ENCODE measurements at regions not wholly inside any gene's neighbourhood (a gene's known extent, or its start where the extent isn't known, plus 50 kb on each side); places are given as distances from the start of the nearest gene placed in this dataset.

- DNase-seq (ENCODE audit: low read depth, low spot score), result no peak
- intact Hi-C loops (cut with micrococcal nuclease), result no loop called here
- Histone ChIP-seq H4K20me1 (replicated peaks; ENCODE audit: control insufficient read depth, extremely low read depth, insufficient read depth, low read length) (no peaks in the 10 kb centered on the region), H3K27me3 (ENCODE audit: control insufficient read depth in 2 of 2, insufficient read depth in 2 of 2, low read length in 2 of 2) (peaks cover 32 to 35% of the 10 kb centered on the region in 2 experiments), H3K27ac (ENCODE audit: insufficient read depth, low read depth, low read length) (no peak overlapping the region), H3K9me1 (replicated peaks; ENCODE audit: control insufficient read depth, extremely low read depth, insufficient read depth, low read length) (no peaks in the 10 kb centered on the region), H3K9me3 (replicated peaks; ENCODE audit: control insufficient read depth, insufficient read depth, low read length) (no peaks in the 10 kb centered on the region), H3K4me3 (replicated peaks in 1 of 3; ENCODE audit: insufficient read depth in 1 of 3, low read depth in 1 of 3, low read length in 3 of 3) (no peak overlapping the region), H3K36me3 (ENCODE audit: control insufficient read depth in 2 of 2, extremely low read depth in 1 of 2, insufficient read depth in 2 of 2, low read length in 2 of 2) (no peaks in the 10 kb centered on the region), H3K9ac (replicated peaks; ENCODE audit: extremely low read depth, insufficient read depth, low read length) (no peak overlapping the region), H3K79me2 (ENCODE audit: control insufficient read depth, insufficient read depth, low read length) (no peaks in the 10 kb centered on the region), H3K4me2 (ENCODE audit: insufficient read depth, low read length) (no peak overlapping the region), H2AFZ (ENCODE audit: low read depth, low read length) (no peak overlapping the region), H3K4me1 (ENCODE audit: control insufficient read depth, extremely low read depth, insufficient read depth, low read length) (no peaks in the 10 kb centered on the region)
- TF ChIP-seq GATA2 (IDR thresholded peaks at IDR 0.05; ENCODE audit: insufficient read depth, insufficient read length, low read depth, low read length) (no peak), MYC (IDR thresholded peaks at IDR 0.05; ENCODE audit: low read depth, low read length) (no peak), EZH2 (IDR thresholded peaks at IDR 0.05; ENCODE audit: borderline replicate concordance, low read depth, low read length, severe bottlenecking) (no peak), MAX (IDR thresholded peaks at IDR 0.05; ENCODE audit: insufficient read depth, insufficient read length) (no peak), CTCF (IDR thresholded peaks at IDR 0.05; ENCODE audit: extremely low read depth in 1 of 2, insufficient read depth in 1 of 2, low read depth in 1 of 2, low read length in 2 of 2) (no peak), JUN (IDR thresholded peaks at IDR 0.05; ENCODE audit: borderline replicate concordance, insufficient read depth, insufficient read length, low read depth) (no peak), POLR2AphosphoS5 (IDR thresholded peaks at IDR 0.05; ENCODE audit: insufficient read depth, low read depth, low read length) (no peak), POLR2A (IDR thresholded peaks at IDR 0.05; ENCODE audit: low read depth, low read length) (no peak), FOS (IDR thresholded peaks at IDR 0.05; ENCODE audit: borderline replicate concordance, insufficient read depth, low read length) (no peak)
- POLR2A ChIA-PET, result no interaction called here
- no TSS peak for BruUV-seq (replicated peaks)
- CTCF ChIA-PET, result no interaction called here
- dilution Hi-C loops (cut with MboI; ENCODE audit: extremely low pct_ligation_motif_present, low sequenced_read_pairs), result no loop called here
- FAIRE-seq, result no peak
Measured at GRCh38 chr16:86200722-86201121, 301.8 kb downstream of the IRF8 start.

Data from endothelial cell of umbilical vein (primary cell).